Neural cell (in vitro differentiated cells): ENCODE measurements at regions not wholly inside any gene's neighbourhood (a gene's known extent, or its start where the extent isn't known, plus 50 kb on each side); places are given as distances from the start of the nearest gene placed in this dataset.

ENCODE experiments used
- H2AFZ ChIP-seq: fragments of 200-600, 300-800 bp; sonication (generic), shearing (Covaris generic); 2 replicates; pipeline ENCODE4 v1.6.0; 2014; ENCODE audit warnings: low read depth, mild to moderate bottlenecking, antibody characterized with exemption, low read length, moderate library complexity
- H3F3A ChIP-seq: fragments of 200-600 bp; shearing (Covaris generic); 2 replicates; pipeline ENCODE4 v1.6.1; 2016; ENCODE audit warnings: mild to moderate bottlenecking, moderate library complexity, mixed read lengths, antibody characterized with exemption, low read length; ENCODE audit not compliant: insufficient read depth, poor library complexity, severe bottlenecking
- H3K27ac ChIP-seq: fragments of 200-600, 300-800 bp; sonication (generic), shearing (Covaris generic); 2 replicates; pipeline ENCODE4 v1.5.1; 2014; ENCODE audit warnings: mild to moderate bottlenecking, low read length, moderate library complexity
- H3K27me3 ChIP-seq: fragments of 300-800, 200-600 bp; sonication (generic), shearing (Covaris generic); 2 replicates; pipeline ENCODE4 v1.6.0; 2014; ENCODE audit warnings: mild to moderate bottlenecking, low read depth, low read length, moderate library complexity; ENCODE audit not compliant: insufficient read depth
- H3K36me3 ChIP-seq: fragments of 300-800, 200-600 bp; sonication (generic), shearing (Covaris generic); 2 replicates; pipeline ENCODE4 v1.5.1; 2014; ENCODE audit warnings: mild to moderate bottlenecking, antibody characterized with exemption, low read length, moderate library complexity; ENCODE audit not compliant: insufficient read depth
- H3K4me2 ChIP-seq: fragments of 300-800, 200-600 bp; sonication (generic), shearing (Covaris generic); 2 replicates; pipeline ENCODE4 v1.6.0; 2014; ENCODE audit warnings: mild to moderate bottlenecking, low read length
- H3K4me3 ChIP-seq: fragments of 300-800, 200-600 bp; sonication (generic), shearing (Covaris generic); 2 replicates; pipeline ENCODE4 v1.5.1; 2014; ENCODE audit warnings: mild to moderate bottlenecking, low read length, moderate library complexity
- H3K79me2 ChIP-seq: fragments of 200-600 bp; shearing (Covaris generic); replicated peaks from 2 replicates; pipeline ENCODE4 v1.6.0; 2014; ENCODE audit warnings: mild to moderate bottlenecking, low read length, moderate library complexity; ENCODE audit not compliant: insufficient read depth
- H3K9ac ChIP-seq: fragments of 300-800, 200-600 bp; sonication (generic), shearing (Covaris generic); 2 replicates; pipeline ENCODE4 v1.6.1; 2016; ENCODE audit warnings: mild to moderate bottlenecking, low read length, mixed read lengths
- H3K9me2 ChIP-seq: fragments of 200-600 bp; shearing (Covaris generic); 2 replicates; pipeline ENCODE4 v1.6.1; 2016; ENCODE audit warnings: mild to moderate bottlenecking, low read length, mixed read lengths; ENCODE audit not compliant: insufficient read depth
- H3K9me3 ChIP-seq: fragments of 200-600, 300-800 bp; sonication (generic), shearing (Covaris generic); 2 replicates; pipeline ENCODE4 v1.6.1; 2016; ENCODE audit warnings: mild to moderate bottlenecking, mixed run types, low read length, moderate library complexity, mixed read lengths
- H4K20me1 ChIP-seq: fragments of 200-600 bp; shearing (Covaris generic); 2 replicates; pipeline ENCODE4 v1.6.1; 2016; ENCODE audit warnings: mild to moderate bottlenecking, mixed run types; ENCODE audit not compliant: insufficient read depth
- CTCF ChIP-seq: fragments of 450-650 bp; IDR thresholded peaks from 2 replicates; pipeline ENCODE4 v1.5.1; 2014; ENCODE audit warnings: antibody characterized with exemption, mild to moderate bottlenecking, moderate library complexity; ENCODE audit not compliant: poor library complexity, severe bottlenecking
- EP300 ChIP-seq: fragments of 450-650 bp; conservative IDR thresholded peaks from 2 replicates; pipeline ENCODE4 v1.6.1; 2014; ENCODE audit warnings: antibody characterized with exemption, mild to moderate bottlenecking, moderate library complexity; ENCODE audit not compliant: poor library complexity, severe bottlenecking
- EZH2 ChIP-seq: fragments of 200-600, 300-800 bp; shearing (Covaris generic), sonication (generic); IDR thresholded peaks from 2 replicates; pipeline ENCODE4 v1.6.1; 2014; ENCODE audit warnings: antibody characterized with exemption, low read length, borderline replicate concordance, mild to moderate bottlenecking; ENCODE audit not compliant: insufficient read depth, poor library complexity, severe bottlenecking
- MXI1 ChIP-seq: fragments of 450-650 bp; conservative IDR thresholded peaks from 2 replicates; pipeline ENCODE4 v1.6.1; 2014; ENCODE audit warnings: antibody characterized with exemption, mild to moderate bottlenecking; ENCODE audit not compliant: poor library complexity, severe bottlenecking
- POLR2AphosphoS5 ChIP-seq: IDR thresholded peaks from 2 replicates; pipeline ENCODE4 v1.6.1; 2012
- RAD21 ChIP-seq: fragments of 450-650 bp; conservative IDR thresholded peaks from 2 replicates; pipeline ENCODE4 v1.6.1; 2014; ENCODE audit warnings: antibody characterized with exemption, mild to moderate bottlenecking, moderate library complexity
- REST ChIP-seq: IDR thresholded peaks from 2 replicates; pipeline ENCODE4 v1.6.1; 2012; ENCODE audit warnings: borderline replicate concordance
- SMC3 ChIP-seq: fragments of 450-650 bp; conservative IDR thresholded peaks from 2 replicates; pipeline ENCODE4 v1.6.1; 2014; ENCODE audit warnings: antibody characterized with exemption, mild to moderate bottlenecking, moderate library complexity; ENCODE audit not compliant: poor library complexity
- TAF1 ChIP-seq: IDR thresholded peaks from 2 replicates; pipeline ENCODE4 v1.6.1; 2012; ENCODE audit warnings: low read depth

GRCh38 chr13:26485288-26485687, 72.2 kb upstream of the WASF3 start:
- Histone ChIP-seq H3K9me3 (no peaks in the 10 kb centered on the region), H2AFZ (no peak overlapping the region), H4K20me1 (no peaks in the 10 kb centered on the region), H3K9ac (no peak overlapping the region), H3K4me3 (no peak overlapping the region), H3K4me2 (no peak overlapping the region), H3F3A (no peaks in the 10 kb centered on the region), H3K27me3 (no peaks in the 10 kb centered on the region), H3K9me2 (no peaks in the 10 kb centered on the region), H3K27ac (no peak overlapping the region), H3K36me3 (no peaks in the 10 kb centered on the region), H3K79me2 (no peaks in the 10 kb centered on the region)
- no peak for TF ChIP-seq MXI1
- no peak for TF ChIP-seq RAD21
- TF ChIP-seq EP300 = no peak
- no peak for TF ChIP-seq TAF1
- TF ChIP-seq EZH2 = no peak
- no peak for TF ChIP-seq REST
- TF ChIP-seq POLR2AphosphoS5 = no peak
- no peak for TF ChIP-seq SMC3
- TF ChIP-seq CTCF = no peak

- Histone ChIP-seq H3K36me3 (no peaks in the 10 kb centered on the region), H4K20me1 (no peaks in the 10 kb centered on the region), H3K9ac (no peak overlapping the region), H3K4me3 (no peak overlapping the region), H3K27ac (no peak overlapping the region), H3K4me2 (no peak overlapping the region), H3K9me3 (no peaks in the 10 kb centered on the region), H2AFZ (no peak overlapping the region), H3K9me2 (no peaks in the 10 kb centered on the region), H3F3A (no peaks in the 10 kb centered on the region), H3K79me2 (no peaks in the 10 kb centered on the region), H3K27me3 (no peaks in the 10 kb centered on the region)
- TF ChIP-seq EP300 (no peak), EZH2 (no peak)
Observed at GRCh38 chr13:26485786-26486185, 71.7 kb upstream of the WASF3 start.

- TF ChIP-seq RAD21 = no peak
- TF ChIP-seq EZH2 = no peak
- no peak for TF ChIP-seq POLR2AphosphoS5
- no peak for TF ChIP-seq SMC3
- TF ChIP-seq REST = no peak
- TF ChIP-seq MXI1 = no peak
- TF ChIP-seq TAF1 = no peak
- TF ChIP-seq EP300 = no peak
- no peaks in the 10 kb centered on the region for H3F3A ChIP-seq
- no peaks in the 10 kb centered on the region for H3K36me3 ChIP-seq
- H3K79me2 ChIP-seq = no peaks in the 10 kb centered on the region
- no peak overlapping the region for H2AFZ ChIP-seq
- no peaks in the 10 kb centered on the region for H3K9me3 ChIP-seq
- H3K9me2 ChIP-seq = no peaks in the 10 kb centered on the region
- H3K4me2 ChIP-seq = no peak overlapping the region
- H3K27ac ChIP-seq = no peak overlapping the region
- no peak overlapping the region for H3K9ac ChIP-seq
- no peak overlapping the region for H3K4me3 ChIP-seq
- H4K20me1 ChIP-seq = no peaks in the 10 kb centered on the region
- H3K27me3 ChIP-seq = no peaks in the 10 kb centered on the region
Observed at GRCh38 chr13:26486550-26486949, 70.9 kb upstream of the WASF3 start.
